Mesenchymal stem cell (in vitro differentiated cells and primary cell): ENCODE measurements at regions not wholly inside any gene's neighbourhood (a gene's known extent, or its start where the extent isn't known, plus 50 kb on each side); places are given as distances from the start of the nearest gene placed in this dataset.
A peak's percentile ranks its signal among the peaks of the same experiment; 100 is the strongest.

Source experiments
- DNase-seq: peaks from one replicate; pipeline ENCODE4 v3.0.0-alpha.2; 2013
- H2AFZ ChIP-seq: one replicate; pipeline ENCODE4 v1.6.1; 2013; ENCODE audit warnings: low read depth, mild to moderate bottlenecking, control low read depth, inconsistent platforms, low read length, moderate library complexity
- H2AK5ac ChIP-seq: 2 replicates; pipeline ENCODE4 v1.6.1; 2013; ENCODE audit warnings: low read length, moderate library complexity, mild to moderate bottlenecking, inconsistent platforms; ENCODE audit not compliant: severe bottlenecking
- H2BK120ac ChIP-seq: one replicate; pipeline ENCODE4 v1.6.1; 2013; ENCODE audit warnings: low read depth, mild to moderate bottlenecking, inconsistent platforms, low read length, moderate library complexity
- H2BK12ac ChIP-seq, 2 experiments: one replicate each; pipeline ENCODE4 v1.6.1; 2013; ENCODE audit warnings: inconsistent platforms in 2 of 2, low read length in 2 of 2, mild to moderate bottlenecking in 2 of 2, moderate library complexity in 2 of 2, control low read depth in 1 of 2
- H2BK15ac ChIP-seq: one replicate; pipeline ENCODE4 v1.6.1; 2013; ENCODE audit warnings: mild to moderate bottlenecking, low read depth, inconsistent platforms; ENCODE audit not compliant: poor library complexity, severe bottlenecking
- H2BK5ac ChIP-seq: 2 replicates; pipeline ENCODE4 v1.6.1; 2013; ENCODE audit warnings: low read depth, mild to moderate bottlenecking, low read length, control low read depth, inconsistent platforms; ENCODE audit not compliant: poor library complexity, severe bottlenecking
- H3K14ac ChIP-seq, 2 experiments: one replicate each; pipeline ENCODE4 v1.6.1; 2013; ENCODE audit warnings: inconsistent platforms in 2 of 2, low read length in 2 of 2, control low read depth in 1 of 2, mild to moderate bottlenecking in 1 of 2, moderate library complexity in 1 of 2
- H3K18ac ChIP-seq, 2 experiments: one replicate each; pipeline ENCODE4 v1.6.1; 2013; ENCODE audit warnings: inconsistent platforms in 2 of 2, low read length in 2 of 2, control low read depth in 1 of 2, low read depth in 1 of 2, mild to moderate bottlenecking in 1 of 2
- H3K23ac ChIP-seq, 2 experiments: one replicate each; pipeline ENCODE4 v1.6.1; 2013; ENCODE audit warnings: inconsistent platforms in 2 of 2, low read length in 2 of 2, mild to moderate bottlenecking in 2 of 2, moderate library complexity in 2 of 2, control low read depth in 1 of 2
- H3K27ac ChIP-seq: 2 replicates; pipeline ENCODE4 v1.5.1; 2013; ENCODE audit warnings: mild to moderate bottlenecking, moderate library complexity, low read length, control low read depth, inconsistent platforms; ENCODE audit not compliant: poor library complexity, severe bottlenecking
- H3K27me3 ChIP-seq, 2 experiments: 2 replicates each; pipeline versions ENCODE4 v1.6.1 to v1.7.0; 2013; ENCODE audit warnings: low read length in 2 of 2, mild to moderate bottlenecking in 2 of 2, moderate library complexity in 2 of 2, control low read depth in 1 of 2, inconsistent platforms in 1 of 2; ENCODE audit not compliant: control insufficient read depth in 1 of 2, insufficient read depth in 1 of 2
- H3K36me3 ChIP-seq, 2 experiments: 2 replicates each; pipeline versions ENCODE4 v1.6.1 to v1.7.0; 2013; ENCODE audit warnings: low read length in 2 of 2, control low read depth in 1 of 2, inconsistent platforms in 1 of 2, low read depth in 1 of 2, mild to moderate bottlenecking in 1 of 2; ENCODE audit not compliant: insufficient read depth in 2 of 2, control insufficient read depth in 1 of 2
- H3K4ac ChIP-seq, 2 experiments: one replicate each; pipeline ENCODE4 v1.6.1; 2013; ENCODE audit warnings: inconsistent platforms in 2 of 2, low read length in 2 of 2, mild to moderate bottlenecking in 2 of 2, moderate library complexity in 2 of 2, control low read depth in 1 of 2, low read depth in 1 of 2
- H3K4me1 ChIP-seq: 2 replicates; pipeline ENCODE4 v1.6.1; 2013; ENCODE audit warnings: low read depth, low read length, control low read depth; ENCODE audit not compliant: control insufficient read depth, insufficient read depth
- H3K4me2 ChIP-seq: 2 replicates; pipeline ENCODE4 v1.6.1; 2013; ENCODE audit warnings: low read length, mild to moderate bottlenecking, inconsistent platforms; ENCODE audit not compliant: poor library complexity, severe bottlenecking
- H3K4me3 ChIP-seq, 2 experiments: 2 replicates each; pipeline versions ENCODE4 v1.5.1 to v1.7.0; 2013; ENCODE audit warnings: low read length in 2 of 2, mild to moderate bottlenecking in 2 of 2, control low read depth in 1 of 2, low read depth in 1 of 2; ENCODE audit not compliant: insufficient read depth in 1 of 2
- H3K79me1 ChIP-seq: replicated peaks from 2 replicates; pipeline ENCODE4 v1.6.1; 2013; ENCODE audit warnings: mild to moderate bottlenecking, control low read depth, low read length, inconsistent platforms; ENCODE audit not compliant: poor library complexity, severe bottlenecking
- H3K9ac ChIP-seq: 2 replicates; pipeline ENCODE4 v1.7.0; 2013; ENCODE audit warnings: mild to moderate bottlenecking, low read length, moderate library complexity
- H3K9me3 ChIP-seq: 2 replicates; pipeline ENCODE4 v1.7.0; 2013; ENCODE audit warnings: mild to moderate bottlenecking, low read length; ENCODE audit not compliant: control insufficient read depth
- H4K8ac ChIP-seq: one replicate; pipeline ENCODE4 v1.6.1; 2013; ENCODE audit warnings: inconsistent platforms, mild to moderate bottlenecking, low read length, moderate library complexity
- H4K91ac ChIP-seq: one replicate; pipeline ENCODE4 v1.6.1; 2013; ENCODE audit warnings: mild to moderate bottlenecking, low read length, inconsistent platforms
- WGBS: methylation state at CpG from one replicate; pipeline ENCODE4 v1.1.7; 2013; ENCODE audit warnings: mixed read lengths; 5-methylcytosine and 5-hydroxymethylcytosine counted together

DNA sequence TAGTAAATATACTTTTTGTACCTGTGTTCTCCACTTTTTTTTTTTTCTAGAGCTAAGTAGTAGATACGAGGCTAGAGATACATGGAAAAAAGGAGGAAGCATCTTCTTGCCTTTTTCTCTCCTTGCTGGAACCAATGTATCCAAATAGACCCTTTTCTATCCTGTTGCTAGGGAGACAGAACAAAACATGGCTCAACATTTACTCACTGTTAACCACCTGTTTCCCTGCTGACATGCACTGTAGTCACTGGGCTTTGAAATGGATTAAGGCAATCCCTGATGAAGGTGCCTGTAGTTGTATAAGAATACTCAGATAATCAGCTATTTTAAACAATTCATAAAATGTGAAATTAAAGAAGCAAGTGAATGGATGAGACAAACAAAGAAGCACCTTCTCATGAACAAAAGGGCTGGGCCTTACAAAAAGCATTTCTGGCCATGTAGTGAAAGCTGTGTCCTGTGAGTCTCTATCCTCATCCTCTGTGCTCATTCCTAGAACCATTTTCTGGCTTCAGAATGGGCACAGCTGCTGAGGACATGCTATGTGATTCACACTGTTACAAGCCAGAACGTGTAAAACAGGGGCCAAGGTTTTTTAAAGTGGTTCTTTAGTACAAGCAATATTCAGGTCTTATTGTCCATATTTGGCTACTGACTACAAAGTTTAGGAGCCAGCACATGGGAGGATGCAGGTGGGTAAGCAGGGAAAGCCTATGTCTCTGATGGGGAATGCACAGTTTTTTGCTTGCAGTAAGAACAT lies 100.4 kb upstream of the NDN start:
- Histone ChIP-seq H3K4me3 (no peak overlapping the region), H2BK12ac (no peak overlapping the region), H2AFZ (no peak overlapping the region), H3K36me3 (no peaks in the 10 kb centered on the region), H2BK15ac (no peak overlapping the region), H2BK120ac (no peak overlapping the region), H3K4me1 (no peaks in the 10 kb centered on the region), H4K8ac (no peak overlapping the region), H3K27ac (no peak overlapping the region), H2BK5ac (no peak overlapping the region), H3K9me3 (no peaks in the 10 kb centered on the region), H3K18ac (no peak overlapping the region), H4K91ac (no peak overlapping the region), H3K27me3 (no peaks in the 10 kb centered on the region), H2AK5ac (no peak overlapping the region), H3K79me1 (no peaks in the 10 kb centered on the region), H3K9ac (no peak overlapping the region), H3K14ac (no peak overlapping the region), H3K4ac (no peak overlapping the region), H3K4me2 (no peak overlapping the region), H3K23ac (no peak overlapping the region)
- 7% methylated on average over 1 of the region's 2 CpGs for WGBS
- DNase-seq, result no peak

DNA sequence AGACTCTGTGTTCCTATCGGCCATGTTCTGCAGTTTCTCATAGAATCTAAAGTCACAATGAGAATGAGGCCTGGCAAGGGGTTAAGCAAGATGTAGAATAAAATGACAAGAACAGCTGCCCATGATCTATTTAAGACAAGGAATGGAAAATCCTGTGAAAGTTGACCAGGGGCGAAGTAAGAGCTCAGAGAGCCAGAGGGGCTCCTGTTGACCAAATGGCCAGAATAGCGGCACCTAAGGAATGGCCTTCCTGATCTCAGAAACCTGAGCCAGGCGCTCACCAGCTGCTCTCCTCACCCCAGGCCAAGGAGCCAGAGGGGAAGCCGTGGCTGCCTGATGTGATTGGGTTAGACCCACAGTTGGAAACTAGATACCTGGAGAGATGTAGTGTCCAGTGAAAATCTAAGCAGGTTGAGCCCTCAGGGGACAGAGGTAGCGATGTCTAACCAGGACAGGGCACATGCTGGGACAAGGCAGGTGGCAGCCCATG lies 106.1 kb upstream of the NDN start:
- DNase-seq, result no peak
- Histone ChIP-seq H2BK12ac (no peak overlapping the region), H3K18ac (no peak overlapping the region), H3K27me3 (no peaks in the 10 kb centered on the region), H3K36me3 (no peaks in the 10 kb centered on the region), H2AFZ (no peak overlapping the region), H3K14ac (no peak overlapping the region), H3K23ac (no peak overlapping the region), H4K91ac (peak overlapping the region; percentile 48), H2BK5ac (no peak overlapping the region), H3K4me1 (no peaks in the 10 kb centered on the region), H2AK5ac (no peak overlapping the region), H3K4me2 (no peak overlapping the region), H3K27ac (no peak overlapping the region), H3K4ac (no peak overlapping the region), H3K9me3 (peaks cover 3% of the 10 kb centered on the region), H2BK15ac (no peak overlapping the region), H3K79me1 (no peaks in the 10 kb centered on the region), H3K4me3 (no peak overlapping the region), H3K9ac (no peak overlapping the region), H4K8ac (no peak overlapping the region), H2BK120ac (no peak overlapping the region)
- WGBS, result 77% methylated on average over 6 of the region's 6 CpGs

DNA sequence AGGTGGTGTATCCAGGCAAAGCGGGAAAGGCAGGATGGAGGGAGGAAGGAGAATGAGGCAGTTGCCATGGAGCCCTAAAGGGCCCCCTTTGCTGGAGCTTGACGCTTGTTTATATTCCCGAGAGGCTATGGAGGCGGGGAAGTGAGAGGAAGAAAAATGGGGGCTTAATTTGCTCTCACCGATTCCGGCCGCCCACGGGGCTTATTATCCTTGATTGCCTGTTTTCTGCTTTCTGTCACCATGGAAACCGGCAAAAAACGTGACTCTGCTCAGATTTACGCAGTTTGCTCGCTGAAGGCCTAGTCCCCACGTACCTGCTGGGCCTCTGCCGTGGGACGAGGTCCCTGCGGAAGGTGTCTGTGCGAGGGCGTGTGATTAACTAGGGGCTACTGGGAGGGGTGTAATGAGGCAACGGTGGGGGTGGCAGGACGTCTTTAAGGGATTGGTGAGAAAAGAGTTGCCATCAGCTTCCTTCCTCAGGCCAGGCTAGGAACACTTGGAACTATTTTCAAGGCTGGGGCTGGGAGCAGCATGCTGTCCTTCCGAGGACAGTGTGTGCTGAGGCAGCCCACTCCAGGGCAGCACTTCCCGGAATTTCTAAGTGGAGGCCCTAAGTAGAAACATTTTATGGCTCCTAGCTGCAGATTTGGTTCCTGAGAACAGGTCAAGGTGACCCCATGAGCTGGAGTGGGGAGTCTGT lies 110.8 kb upstream of the NDN start:
- WGBS, result 70% methylated on average over 22 of the region's 22 CpGs
- no peak for DNase-seq
- Histone ChIP-seq H2AFZ (no peak overlapping the region), H3K9me3 (peaks cover 3% of the 10 kb centered on the region), H2BK15ac (no peak overlapping the region), H3K18ac (no peak overlapping the region), H2AK5ac (no peak overlapping the region), H3K23ac (no peak overlapping the region), H3K4ac (no peak overlapping the region), H4K8ac (no peak overlapping the region), H3K4me2 (no peak overlapping the region), H2BK12ac (no peak overlapping the region), H3K79me1 (no peaks in the 10 kb centered on the region), H2BK5ac (no peak overlapping the region), H2BK120ac (no peak overlapping the region), H3K27ac (no peak overlapping the region), H3K4me3 (no peak overlapping the region), H3K9ac (no peak overlapping the region), H3K14ac (no peak overlapping the region), H3K4me1 (no peaks in the 10 kb centered on the region), H4K91ac (no peak overlapping the region), H3K36me3 (no peaks in the 10 kb centered on the region), H3K27me3 (no peaks in the 10 kb centered on the region)

DNA sequence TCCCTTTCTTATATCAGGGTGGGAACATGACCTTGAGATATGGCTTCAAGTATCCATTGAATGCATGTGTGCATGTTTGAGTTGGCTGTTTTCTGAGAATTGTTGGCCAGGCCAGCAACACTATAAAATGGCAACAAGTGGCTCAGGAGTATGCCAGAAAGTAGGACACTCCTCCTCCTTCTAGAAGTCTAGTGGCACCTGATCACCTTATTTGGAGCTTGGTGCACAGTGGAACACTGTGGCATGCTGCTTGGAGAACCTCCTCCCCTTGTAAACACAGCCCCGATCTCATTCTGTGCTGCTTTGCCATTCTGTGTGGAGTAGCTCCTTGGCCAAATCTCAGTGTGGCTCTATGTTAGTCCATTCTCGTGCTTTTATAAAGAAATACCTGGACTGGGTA lies 114.8 kb upstream of the NDN start:
- Histone ChIP-seq H3K9ac (no peak overlapping the region), H3K27me3 (no peaks in the 10 kb centered on the region), H3K18ac (no peak overlapping the region), H2BK15ac (no peak overlapping the region), H3K4ac (no peak overlapping the region), H3K14ac (no peak overlapping the region), H3K36me3 (no peaks in the 10 kb centered on the region), H2BK120ac (no peak overlapping the region), H2BK5ac (no peak overlapping the region), H4K8ac (no peak overlapping the region), H3K79me1 (no peaks in the 10 kb centered on the region), H3K9me3 (no peaks in the 10 kb centered on the region), H3K23ac (no peak overlapping the region), H3K4me2 (no peak overlapping the region), H2AFZ (no peak overlapping the region), H3K4me3 (no peak overlapping the region), H2BK12ac (no peak overlapping the region), H2AK5ac (no peak overlapping the region), H3K27ac (no peak overlapping the region), H4K91ac (no peak overlapping the region), H3K4me1 (no peaks in the 10 kb centered on the region)
- DNase-seq, result no peak
- WGBS, result 74% methylated on average over 2 of the region's 2 CpGs
